NB4 (cell line): ENCODE measurements at regions not wholly inside any gene's neighbourhood (a gene's known extent, or its start where the extent isn't known, plus 50 kb on each side); places are given as distances from the start of the nearest gene placed in this dataset.

Source experiments
- CTCF ChIP-seq: IDR thresholded peaks from one replicate; pipeline ENCODE4 v1.5.1; 2012; ENCODE audit warnings: low read depth, low read length
- MAX ChIP-seq: IDR thresholded peaks from 2 replicates; pipeline ENCODE4 v1.6.1; 2011; ENCODE audit warnings: low read depth, low read length

- TF ChIP-seq MAX (no peak), CTCF (no peak)
These were observed 1249.4 kb downstream of the ADGRL3 start for GRCh38 chr4:62449538-62449937.
